HG02852 (cell line): ENCODE measurements at regions not wholly inside any gene's neighbourhood (a gene's known extent, or its start where the extent isn't known, plus 50 kb on each side); places are given as distances from the start of the nearest gene placed in this dataset.
A peak's percentile ranks its signal among the peaks of the same experiment; 100 is the strongest.
"Not testable (repeated sequence)": the region's sequence is repeated elsewhere in the genome, so short reads cannot be mapped to it uniquely, and the experiment has no call there.

ENCODE experiments used
- ATAC-seq: cut with Tn5 transposase; IDR thresholded peaks from one replicate; pipeline ENCODE4 v1.9.1; 2021; ENCODE audit warnings: mild to moderate bottlenecking, moderate library complexity; ENCODE audit not compliant: unreplicated experiment

DNA sequence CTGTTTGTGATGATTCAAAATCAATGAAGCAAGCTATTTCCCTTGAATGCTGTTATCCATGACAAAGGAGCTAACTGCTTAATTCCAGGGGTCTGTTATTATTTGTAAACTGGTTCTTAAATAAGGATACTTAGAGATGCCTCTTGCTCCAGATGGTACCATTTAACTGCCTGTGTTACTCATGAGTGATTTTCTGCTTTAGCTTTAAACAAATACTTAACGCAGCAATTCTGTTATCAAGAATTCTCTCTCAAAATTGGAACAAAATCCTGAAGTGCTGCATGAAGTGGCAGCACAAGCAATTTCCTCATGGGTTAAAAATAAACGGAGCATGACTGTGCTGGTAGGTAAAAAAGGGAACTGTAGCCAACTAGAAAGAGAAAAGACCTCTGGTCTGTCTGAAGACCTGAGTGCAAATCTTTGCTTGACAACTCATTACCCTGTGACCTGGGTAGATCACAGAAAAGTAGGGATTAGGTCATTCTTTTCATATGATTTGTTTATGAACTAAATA, 62.5 kb upstream of the GBE1 start:
- ATAC-seq = peak; percentile 98

DNA sequence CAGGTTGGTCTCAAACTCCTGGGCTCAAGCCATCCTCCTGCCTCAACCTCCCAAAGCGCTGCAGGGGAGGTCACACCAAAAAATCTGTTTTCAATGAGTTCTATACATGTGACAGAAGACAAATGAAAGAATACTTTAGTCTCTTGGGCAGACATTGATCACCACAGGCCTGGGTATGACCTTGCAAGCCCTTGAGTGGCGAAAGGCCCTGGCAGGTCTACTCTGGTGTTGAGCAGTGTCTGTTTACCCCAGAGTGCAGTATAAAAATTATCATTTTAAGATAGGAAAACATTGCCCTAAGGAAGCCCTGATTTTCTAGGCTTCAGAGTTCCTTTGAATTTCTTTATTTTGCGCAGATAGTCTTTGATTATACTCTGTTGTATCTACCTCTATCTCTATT, 61.6 kb upstream of the GBE1 start:
- ATAC-seq = no peak

DNA sequence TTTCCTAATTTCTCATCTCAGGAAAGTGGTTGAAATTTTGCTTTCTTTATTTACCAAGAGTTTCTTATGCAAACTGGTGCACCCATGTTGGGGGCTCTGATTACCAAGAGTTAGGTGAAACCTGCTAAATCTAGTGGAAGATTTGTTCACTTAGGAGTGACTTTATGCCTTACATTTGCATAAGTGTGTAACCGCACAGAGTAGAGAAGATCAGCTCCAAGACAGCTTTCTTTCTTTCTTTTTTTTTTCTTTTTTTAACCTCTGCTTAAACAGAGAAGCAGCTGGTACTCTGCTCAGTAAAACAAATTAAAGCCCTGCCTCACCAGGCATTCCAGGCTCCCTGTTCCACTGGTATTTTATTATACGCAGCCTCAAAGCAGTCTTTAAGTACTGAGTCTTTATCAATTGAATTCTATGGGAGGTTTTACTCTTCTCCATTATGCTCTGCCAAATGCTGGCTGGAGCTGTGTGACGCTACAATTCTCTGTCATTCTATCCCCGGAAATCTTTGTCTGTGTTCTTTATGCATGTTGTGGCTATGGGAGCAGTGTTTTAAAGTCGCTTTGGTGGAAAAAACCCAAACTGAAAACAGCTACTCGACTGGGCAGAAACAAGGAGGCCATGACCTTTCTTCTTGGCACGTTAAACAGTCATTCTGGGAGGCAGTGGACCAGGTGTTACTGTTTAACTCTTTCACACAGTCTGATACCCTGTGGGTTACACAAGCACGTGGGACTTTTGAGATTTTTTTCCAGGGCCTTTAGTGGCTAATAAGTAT, 55.2 kb upstream of the GBE1 start:
- ATAC-seq = peak; percentile 99

- ATAC-seq = not testable (repeated sequence)
Observed at GRCh38 chr3:81812098-81812497, 50.7 kb upstream of the GBE1 start.
